ENCODE measurements at regions not wholly inside any gene's neighbourhood (a gene's known extent, or its start where the extent isn't known, plus 50 kb on each side); places are given as distances from the start of the nearest gene placed in this dataset.

DNA sequence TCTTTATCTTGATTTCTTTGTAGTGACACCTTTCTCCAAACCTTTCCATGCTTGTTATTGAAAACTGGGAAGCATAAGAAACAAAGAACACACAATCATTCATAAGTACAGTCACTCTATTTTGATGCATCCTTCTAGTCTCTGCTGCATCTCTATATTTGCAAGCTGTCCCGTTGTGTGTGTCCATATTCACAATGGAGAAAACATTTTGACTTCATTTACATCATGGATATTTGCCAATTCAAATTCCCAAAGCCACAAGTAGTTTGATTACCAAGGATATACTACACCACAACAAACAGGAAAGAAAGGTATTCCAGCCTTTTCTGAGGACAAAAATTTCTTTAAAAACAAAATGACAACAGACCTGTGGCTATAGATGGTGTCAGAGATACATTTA, 673.8 kb downstream of the STIM2 start:
- TF ChIP-seq EZH2 (IDR thresholded peaks at IDR 0.05) (no peak), POLR2AphosphoS5 (IDR thresholded peaks at IDR 0.05; ENCODE audit: borderline replicate concordance, low read depth, low read length) (no peak)
